Renal cortex interstitium (tissue), 11 donors: ENCODE measurements at regions not wholly inside any gene's neighbourhood (a gene's known extent, or its start where the extent isn't known, plus 50 kb on each side); places are given as distances from the start of the nearest gene placed in this dataset.

Source experiments
- DNase-seq, 11 donors: peaks; one replicate each; pipeline ENCODE4 v3.0.0-alpha.2; 2013; ENCODE audit warnings: low read depth in 9 of 11, low spot score in 4 of 11; ENCODE audit errors: extremely low read depth in 1 of 11

DNA sequence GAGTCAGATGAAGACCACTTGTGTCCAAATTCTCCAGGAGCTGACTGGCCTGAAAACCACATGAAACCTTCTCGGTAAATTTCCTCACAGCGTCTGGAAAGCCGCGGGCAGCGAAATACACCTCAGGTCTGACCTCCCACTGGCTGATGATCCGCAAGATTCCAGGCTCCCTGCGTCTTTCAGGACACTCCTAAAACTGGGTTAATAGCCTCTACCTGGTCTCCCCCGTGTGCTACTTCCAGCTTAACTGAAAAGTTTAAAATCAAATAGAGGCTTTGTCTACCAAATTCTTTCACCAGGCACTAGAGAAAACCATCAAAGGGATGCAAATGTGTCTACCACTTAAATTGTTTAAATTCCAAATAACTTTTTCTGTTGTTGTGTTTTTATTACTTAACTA, 312.6 kb downstream of the DRD1 start:
- DNase-seq, result no peak

DNA sequence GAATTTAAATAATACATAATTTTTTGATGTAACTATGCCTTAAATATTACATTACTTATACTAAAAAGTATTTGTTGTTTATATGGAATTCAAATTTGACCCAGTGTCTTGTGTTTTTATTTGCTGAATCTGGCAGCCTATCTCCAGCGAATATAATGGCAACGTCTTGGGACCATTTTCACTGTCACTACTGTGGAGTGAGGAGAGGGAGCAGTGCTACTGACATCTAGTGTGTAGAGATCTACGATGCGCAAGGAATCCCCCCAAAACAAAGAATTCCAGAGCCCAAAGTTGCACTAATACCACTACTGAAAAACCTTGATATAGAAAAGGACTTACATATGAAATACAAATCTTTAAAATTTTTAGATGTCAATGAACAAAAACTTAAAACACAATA, 314.4 kb downstream of the DRD1 start:
- DNase-seq, result no peak

DNA sequence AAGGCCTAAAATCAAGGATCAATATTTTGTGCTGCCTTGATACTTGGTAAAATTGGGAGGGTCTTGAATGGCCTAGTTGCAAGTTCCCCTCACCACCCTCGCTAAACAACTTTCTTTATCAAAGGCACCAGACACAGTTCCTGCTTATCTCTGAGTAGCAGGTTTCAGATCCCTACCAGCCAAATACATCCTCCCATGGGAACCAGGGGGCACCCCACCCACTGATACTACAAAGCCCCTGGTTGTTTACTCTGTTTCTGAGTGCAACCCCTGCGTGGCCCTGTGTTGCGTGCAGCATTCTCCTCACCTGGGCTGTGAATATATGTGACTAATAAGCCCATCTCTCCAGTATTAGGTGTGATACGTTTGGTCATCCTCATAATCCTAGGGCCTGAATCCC, 314.9 kb downstream of the DRD1 start:
- DNase-seq, result no peak

DNA sequence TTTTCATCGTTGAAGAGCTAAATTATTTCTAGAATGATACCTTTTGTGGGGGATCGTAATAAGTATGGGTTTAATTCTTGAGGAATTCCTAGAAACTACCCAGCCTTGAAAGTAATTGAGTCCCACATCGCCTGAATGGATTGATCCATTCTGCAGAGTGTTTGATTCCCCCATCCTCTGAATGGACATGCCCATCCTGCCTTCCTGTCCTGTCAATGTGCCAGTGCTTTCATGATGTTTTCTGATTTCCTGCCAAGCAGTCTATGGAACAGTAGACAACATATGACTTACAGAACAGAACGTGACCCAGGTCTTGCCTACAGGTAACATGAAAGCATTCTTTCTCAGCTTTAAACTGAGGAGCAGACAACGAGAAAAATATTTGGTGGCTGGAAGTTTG, 319.2 kb downstream of the DRD1 start:
- DNase-seq, result no peak

DNA sequence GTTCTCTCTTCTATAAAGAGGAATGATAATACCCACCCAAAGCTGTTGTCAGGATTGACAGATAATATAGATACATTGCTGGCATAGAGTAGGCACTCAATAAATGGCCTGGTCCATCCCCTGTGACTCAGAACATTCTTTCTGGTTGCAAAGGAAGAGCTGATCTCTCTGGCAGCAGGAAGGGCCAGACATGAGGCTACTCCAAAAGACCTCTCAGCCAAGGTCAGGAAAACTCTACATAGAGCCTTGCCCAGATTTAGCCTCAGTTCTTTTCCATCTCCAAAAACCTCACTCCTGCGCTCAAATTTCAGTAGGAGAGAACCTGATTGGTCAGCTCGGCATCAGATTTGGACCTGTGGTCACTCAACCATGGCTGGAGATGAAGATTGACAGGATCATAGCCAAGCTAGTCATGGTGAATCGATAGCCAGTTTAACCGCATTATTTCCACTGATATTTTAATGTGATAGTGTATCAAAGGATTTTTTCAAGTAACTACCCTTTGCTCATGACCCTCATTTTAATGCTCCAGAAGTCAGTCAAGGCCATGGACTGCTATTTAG, 319.6 kb downstream of the DRD1 start:
- no peak for DNase-seq

DNA sequence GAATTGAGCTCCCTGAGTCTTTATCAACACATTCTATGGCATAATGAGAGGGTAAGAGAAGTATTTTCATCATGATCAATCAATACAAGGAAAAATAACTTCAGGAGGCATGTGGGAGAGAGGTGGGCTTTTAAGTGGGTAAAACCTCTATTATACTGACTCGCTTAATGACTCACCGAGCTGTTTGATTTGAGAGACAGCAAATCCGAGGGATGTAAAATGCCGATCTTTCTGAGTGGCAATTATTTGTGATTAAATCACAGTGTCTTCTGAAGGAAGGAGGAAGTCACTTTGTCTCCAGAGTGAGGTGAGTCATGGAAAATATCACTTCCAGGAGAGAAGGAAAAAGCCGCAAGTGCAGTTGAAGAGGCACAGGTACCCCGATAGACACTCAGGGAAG, 320.4 kb downstream of the DRD1 start:
- no peak for DNase-seq

DNA sequence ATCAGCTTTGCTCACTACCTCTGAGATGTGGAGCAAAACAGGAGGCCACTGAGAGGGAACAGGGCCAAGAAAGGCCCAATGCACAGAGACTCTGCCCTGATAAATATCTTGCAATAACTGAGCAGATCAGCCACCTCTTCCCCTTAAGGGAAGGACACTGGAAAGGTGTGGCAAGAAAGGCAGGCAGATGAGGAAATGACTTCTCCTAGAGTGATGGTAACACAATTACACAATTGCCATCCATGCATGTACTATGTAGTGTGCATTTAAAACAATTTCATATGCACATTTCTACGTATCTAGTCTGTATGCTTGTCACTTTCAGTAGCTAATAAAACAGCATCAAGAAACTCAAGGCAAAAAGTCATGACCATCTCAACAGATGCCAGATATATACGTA, 322.5 kb downstream of the DRD1 start:
- DNase-seq, result no peak

DNA sequence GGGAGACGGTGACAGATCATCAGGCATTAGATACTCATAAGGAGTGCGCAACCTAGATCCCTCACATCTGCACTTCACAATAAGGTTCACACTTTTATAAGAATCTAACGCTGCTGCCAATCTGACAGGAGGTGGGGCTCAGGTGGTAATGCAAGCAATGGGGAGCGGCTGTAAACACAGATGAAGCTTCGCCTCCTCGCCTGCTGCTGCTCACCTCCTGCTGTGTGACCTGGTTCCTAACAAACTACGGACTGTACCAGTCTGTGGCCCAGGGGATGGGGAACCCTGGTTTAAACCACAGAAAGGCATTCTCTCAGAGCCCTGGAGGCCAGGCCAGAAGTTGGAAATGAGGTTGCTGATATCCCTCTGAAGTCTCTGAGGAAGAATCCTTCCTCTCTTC, 323.6 kb downstream of the DRD1 start:
- DNase-seq, result no peak

DNA sequence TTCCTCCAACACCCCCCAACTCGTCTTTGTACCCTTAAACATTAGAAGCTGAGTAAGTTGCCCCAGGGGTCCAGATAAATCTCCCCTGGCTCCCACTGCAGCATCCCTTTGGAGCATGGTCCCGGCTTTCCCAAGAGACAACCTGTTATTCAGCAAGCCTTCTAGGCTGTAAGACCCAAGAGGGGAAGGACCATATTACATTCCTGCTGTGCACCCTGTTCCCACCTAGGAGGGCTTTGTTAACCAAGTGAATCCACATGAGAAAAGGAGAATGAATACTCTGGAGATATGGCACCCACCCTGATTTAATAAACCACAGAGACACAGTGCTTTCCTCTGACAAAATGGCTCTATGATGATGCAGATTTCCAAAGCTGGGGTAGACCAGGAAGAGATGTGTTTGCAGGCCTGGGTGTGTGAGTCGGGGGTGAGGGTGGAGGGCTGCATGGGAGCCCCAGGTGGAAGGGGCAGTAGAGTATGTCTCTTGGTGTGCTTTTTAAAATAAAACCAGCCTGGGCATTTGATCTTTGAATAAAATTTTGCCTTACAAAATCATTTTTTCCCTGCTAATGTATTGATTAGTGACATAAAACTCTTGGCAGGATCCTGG, 325.2 kb downstream of the DRD1 start:
- no peak for DNase-seq

DNA sequence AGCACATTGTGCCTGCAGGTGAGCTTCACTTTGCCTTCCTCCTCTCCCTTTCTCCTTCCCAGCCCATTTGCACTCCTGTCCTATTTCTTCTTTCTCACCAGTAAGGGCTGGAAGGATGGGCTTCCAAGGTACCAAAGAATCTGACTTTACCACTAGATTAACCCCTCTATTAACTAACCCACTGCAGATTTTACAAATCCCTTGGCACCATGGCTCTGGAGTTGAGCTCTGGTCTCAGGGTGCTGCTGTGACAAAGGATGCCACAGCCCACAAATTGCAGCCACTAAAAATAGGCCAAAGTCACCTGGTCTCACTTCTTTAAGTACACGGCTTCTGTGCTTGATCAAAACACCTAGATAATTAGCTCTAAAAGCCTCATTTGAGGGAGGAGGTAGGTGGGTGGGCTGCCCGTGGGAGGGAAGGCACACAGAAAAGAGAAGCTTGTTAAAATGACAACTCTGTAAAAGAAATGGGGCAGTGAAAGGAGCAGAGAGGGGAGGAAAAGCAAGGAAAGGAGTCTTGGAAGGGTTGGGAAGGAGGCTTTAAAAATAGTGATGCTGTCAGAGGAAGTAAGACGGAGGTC, 327.4 kb downstream of the DRD1 start:
- DNase-seq, result no peak

DNA sequence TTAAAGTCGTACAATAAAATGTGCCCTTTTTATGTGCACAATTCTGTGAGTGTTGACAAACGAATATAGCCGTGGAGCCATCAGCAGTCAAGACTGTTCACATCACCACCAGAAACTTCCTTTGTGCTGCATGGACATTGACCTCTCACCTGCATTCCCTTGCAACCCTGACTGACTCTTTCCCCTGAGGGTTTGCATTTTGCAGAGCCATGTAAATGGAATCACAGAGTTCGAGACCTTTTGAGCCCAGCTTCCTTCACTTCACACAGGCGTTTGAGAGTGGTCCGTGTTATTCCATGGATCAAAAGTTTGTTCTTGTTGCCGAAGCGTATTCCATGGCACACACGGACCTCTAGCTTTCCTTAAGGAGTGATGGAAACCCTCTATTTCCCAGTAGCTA, 328.2 kb downstream of the DRD1 start:
- DNase-seq, result no peak

DNA sequence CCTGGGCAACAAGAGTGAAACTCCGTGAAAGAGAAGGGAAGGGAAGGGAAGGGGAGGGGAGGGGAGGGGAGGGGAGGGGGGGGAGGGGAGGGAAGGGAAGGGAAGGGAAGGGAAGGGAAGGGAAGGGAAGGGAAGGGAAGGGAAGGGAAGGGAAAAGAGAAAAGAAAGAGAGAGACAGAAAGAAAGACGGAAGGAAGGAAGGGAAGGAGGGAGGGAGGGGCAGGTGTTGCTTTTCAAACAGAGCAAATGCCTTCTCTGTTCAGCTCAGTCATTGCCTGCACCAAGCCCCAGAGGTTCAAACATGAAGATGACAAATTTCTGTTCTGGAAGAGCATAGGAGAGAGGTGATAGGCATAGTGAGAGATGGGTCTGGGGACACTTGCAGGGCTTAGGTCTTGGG, 330.0 kb downstream of the DRD1 start:
- DNase-seq, result no peak

DNA sequence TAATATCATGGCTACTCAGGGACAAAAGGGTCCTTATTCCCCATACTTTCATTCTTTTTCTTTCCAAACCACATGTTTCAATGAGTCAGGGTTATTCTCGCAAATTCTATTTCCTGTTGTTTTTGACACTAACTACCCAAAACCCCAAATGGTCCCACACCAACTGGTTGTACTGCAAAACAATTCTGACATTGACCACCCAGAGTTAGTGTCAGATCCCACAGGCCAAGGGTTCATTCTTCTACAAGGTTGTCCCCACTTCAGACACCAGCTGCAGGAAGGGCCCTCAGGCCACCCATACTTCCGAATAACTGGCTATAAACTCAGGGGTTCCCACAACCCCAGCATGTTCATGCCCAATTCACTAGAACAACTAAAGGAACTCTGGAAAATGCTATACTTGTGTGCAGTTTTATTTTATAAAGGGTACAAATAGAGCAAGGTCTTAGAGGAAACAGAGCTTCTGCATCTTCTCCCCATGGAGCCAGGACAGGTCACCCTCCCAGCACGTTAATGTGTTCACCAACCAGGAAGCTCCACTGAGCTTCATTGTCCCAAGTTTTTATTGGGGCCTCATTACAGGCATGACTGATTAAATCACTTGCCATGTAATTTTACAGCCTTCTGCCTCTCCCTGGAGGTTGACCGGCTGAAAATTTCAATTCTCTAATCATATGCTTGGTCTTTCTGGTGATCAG, 334.8 kb downstream of the DRD1 start:
- no peak for DNase-seq

DNA sequence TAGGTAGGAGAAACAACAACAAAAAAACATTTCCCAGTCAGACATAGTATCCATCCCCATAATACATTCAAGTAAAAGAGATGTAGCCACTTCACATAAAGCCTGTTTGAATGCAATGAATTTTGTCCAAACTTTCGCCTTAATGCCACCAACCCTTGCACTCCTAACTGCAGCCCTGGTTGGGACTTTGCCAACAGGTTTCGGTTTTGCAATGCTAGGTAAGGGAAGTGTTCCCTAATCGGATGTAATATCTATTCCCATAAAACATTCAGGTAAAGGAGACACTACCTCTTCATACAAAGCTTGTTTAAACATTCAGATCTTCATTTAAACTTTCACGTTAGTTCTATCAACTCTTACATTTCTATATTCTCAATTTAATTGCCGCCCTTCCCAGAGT, 336.1 kb downstream of the DRD1 start:
- no peak for DNase-seq

DNA sequence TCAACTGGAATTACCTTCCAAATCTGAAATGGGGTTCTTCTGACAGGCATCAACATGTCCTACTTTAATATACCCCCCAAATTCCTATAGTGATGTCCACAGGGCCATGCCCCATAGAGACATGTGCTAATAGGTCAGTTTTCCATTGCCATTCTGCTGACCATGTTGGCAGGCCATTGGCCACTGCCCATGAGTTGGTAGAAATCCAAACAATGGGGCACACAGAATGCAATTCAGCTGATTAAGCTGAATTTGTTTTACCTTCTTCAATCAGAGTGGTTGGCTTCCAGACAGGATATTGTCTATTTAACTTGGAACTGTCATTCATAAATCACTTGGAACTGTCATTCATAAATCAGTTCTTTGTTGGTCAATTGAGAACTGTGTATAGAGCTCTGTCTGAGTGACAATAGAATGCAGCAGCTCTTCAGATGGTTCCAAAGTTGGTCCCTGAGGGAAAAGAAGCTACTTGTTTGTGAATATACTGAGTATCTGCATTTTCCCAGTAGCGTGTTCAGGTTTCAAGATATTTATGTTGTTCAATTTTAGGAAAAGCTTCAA, 336.9 kb downstream of the DRD1 start:
- DNase-seq, result no peak

DNA sequence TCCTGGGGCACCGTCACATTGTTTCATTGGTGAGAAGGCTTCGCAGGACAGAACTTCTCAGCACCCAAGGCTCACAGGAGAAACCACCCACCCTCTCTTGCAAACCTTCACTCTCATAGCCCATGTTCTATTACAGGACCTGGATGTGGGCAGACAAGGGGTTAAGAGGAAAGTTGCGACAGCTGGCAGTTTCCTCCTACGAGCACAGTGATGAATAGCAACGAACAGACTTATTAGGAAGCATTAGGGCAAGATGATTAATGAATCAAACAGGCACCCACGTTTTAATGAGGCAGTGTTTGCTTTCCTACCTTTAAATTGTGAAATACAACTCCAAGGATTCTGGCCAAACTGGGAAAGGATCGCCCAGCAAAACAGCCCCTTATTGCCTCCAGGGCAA, 339.3 kb downstream of the DRD1 start:
- peak in 3 of 11 donors; percentile 4 to 19 (median 7) for DNase-seq

DNA sequence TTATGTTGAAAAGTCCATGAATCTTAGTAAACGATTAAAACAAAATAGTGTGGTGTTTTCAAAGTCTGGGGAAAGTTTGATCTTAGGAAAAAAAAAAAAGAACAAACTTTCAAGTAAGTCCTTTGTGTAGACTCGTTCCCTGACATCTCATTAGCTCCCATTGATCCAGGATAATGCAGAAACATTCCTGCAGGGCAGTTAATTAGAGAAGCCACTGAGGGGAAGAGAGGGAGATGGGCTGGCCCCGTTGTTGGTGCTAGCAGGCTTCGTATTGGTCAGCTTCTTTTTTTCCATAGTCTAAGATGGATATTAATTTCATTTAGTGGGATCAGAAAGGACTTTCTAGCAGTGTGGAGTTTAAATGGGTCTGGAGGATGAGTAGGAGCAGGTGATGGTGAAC, 340.2 kb downstream of the DRD1 start:
- no peak for DNase-seq

DNA sequence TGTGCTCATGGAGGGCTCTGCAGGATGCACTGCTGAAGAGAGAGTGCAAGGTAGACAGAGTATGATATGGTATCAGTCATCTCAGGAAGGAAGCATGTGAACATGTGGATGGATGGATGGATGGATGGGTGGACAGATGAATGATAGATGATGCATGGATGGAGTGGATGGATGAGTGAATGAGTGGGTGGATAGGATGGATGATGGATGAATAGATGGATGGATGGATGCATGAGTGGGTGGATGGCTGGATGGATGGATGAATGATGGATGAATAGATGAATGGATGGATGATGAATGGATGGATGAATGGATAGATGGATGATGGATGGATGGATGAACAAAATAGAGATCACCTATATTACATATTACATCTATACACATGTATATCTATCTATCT, 341.3 kb downstream of the DRD1 start:
- no peak for DNase-seq

DNA sequence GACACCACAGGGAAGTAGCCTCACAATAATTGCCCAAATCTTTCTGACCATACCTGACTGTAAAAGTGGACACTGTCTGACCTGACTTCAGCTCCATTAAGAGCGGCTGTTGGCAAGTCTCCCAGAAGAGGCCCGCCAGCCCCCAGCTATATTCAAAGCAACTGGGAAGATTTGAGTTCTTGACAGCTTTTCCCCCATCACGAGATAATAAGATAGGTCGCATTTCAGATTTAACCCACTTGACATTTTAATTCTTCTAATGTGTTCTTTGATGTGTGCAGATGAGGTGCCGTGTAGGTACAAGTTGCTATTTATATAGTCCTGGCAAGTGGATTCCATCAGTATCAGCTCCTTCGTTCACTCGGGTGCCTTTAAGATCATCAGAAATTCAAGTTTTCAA, 345.7 kb downstream of the DRD1 start:
- DNase-seq, result no peak

DNA sequence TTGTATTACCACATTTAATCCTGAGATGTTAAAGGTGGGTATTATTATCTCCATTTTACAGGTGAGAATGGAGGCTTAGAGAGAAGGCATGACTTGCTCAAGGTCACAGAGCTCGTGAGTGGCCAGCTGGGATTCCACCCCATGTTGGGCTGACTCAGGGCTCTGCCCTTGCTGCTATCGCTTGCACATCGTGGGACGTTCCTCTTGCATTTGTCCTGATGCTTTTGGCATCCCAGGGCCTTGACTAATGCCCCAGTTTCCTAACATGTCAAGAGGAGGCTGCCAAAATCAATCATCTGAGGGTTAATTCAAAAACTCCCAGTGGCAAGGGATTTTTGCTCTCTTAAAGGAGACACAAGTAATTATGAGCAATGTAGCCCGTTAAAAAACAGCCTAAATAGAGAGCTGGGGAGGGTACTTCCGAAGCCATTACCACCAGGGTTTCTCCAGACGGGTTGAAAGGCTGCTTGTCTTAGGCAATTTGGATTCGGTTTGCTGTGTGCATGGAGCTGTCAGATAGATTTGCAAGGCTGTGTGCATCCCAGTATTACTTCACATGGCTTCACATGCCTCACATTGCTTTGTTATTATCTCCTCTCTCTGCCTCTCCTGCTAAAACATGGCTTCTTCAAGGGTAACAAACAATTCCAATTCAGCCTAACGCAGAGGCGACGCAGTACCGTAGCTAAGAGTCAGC, 347.4 kb downstream of the DRD1 start:
- no peak for DNase-seq
